SIG-M5 (cell line): ENCODE measurements at regions not wholly inside any gene's neighbourhood (a gene's known extent, or its start where the extent isn't known, plus 50 kb on each side); places are given as distances from the start of the nearest gene placed in this dataset.

Experiments used
- DNase-seq: peaks from one replicate; lab custom pipeline; 2025; lab: John Stamatoyannopoulos, UW

- DNase-seq, result no peak
These were observed 97.8 kb downstream of the AQP9 start for GRCh38 chr15:58235961-58236360.

GRCh38 chr15:58240191-58240932 lies 102.2 kb downstream of the AQP9 start:
- no peak for DNase-seq

- DNase-seq, result no peak
These were observed 103.7 kb downstream of the AQP9 start for GRCh38 chr15:58241872-58242271.

GRCh38 chr15:58243070-58243469 lies 104.9 kb downstream of the AQP9 start:
- no peak for DNase-seq

GRCh38 chr15:58244536-58244935 lies 106.4 kb downstream of the AQP9 start:
- DNase-seq, result no peak

GRCh38 chr15:58246041-58246440 lies 107.9 kb downstream of the AQP9 start:
- DNase-seq, result no peak

- peak; percentile 20 for DNase-seq
These were observed 110.0 kb downstream of the AQP9 start for GRCh38 chr15:58247855-58248842.

- DNase-seq, result no peak
These were observed 111.6 kb downstream of the AQP9 start for GRCh38 chr15:58249646-58250312.

GRCh38 chr15:58252586-58253323 lies 114.6 kb downstream of the AQP9 start:
- no peak for DNase-seq

GRCh38 chr15:58257776-58258325 lies 119.7 kb downstream of the AQP9 start:
- no peak for DNase-seq

- DNase-seq, result no peak
These were observed 120.5 kb downstream of the AQP9 start for GRCh38 chr15:58258501-58259292.

GRCh38 chr15:58260205-58260724 lies 122.1 kb downstream of the AQP9 start:
- no peak for DNase-seq

- DNase-seq, result no peak
These were observed 122.6 kb downstream of the AQP9 start for GRCh38 chr15:58260725-58261267.

- no peak for DNase-seq
These were observed 123.2 kb downstream of the AQP9 start for GRCh38 chr15:58261368-58261767.

- DNase-seq, result no peak
These were observed 126.1 kb downstream of the AQP9 start for GRCh38 chr15:58264053-58264971.

- no peak for DNase-seq
These were observed 128.9 kb downstream of the AQP9 start for GRCh38 chr15:58267051-58267450.

GRCh38 chr15:58268746-58269267 lies 130.6 kb downstream of the AQP9 start:
- no peak for DNase-seq
